Esophagus muscularis mucosa (tissue), 4 donors: ENCODE measurements at regions not wholly inside any gene's neighbourhood (a gene's known extent, or its start where the extent isn't known, plus 50 kb on each side); places are given as distances from the start of the nearest gene placed in this dataset.

Source experiments
- DNase-seq: peaks from one replicate; pipeline ENCODE4 v3.0.0-alpha.2; 2017; ENCODE audit errors: extremely low spot score
- H3K27ac ChIP-seq, 4 donors: fragments of 200-600 bp; sonication (generic); replicated peaks in 1 of 4; 1 replicate in 3 of 4; 2 replicates in 1 of 4; pipeline ENCODE4 v1.5.1; 2016 to 2019; ENCODE audit warnings: mild to moderate bottlenecking in 1 of 4
- H3K27me3 ChIP-seq, 4 donors: fragments of 200-600 bp; sonication (generic); one replicate each; pipeline versions ENCODE4 v1.5.1 to v1.6.0; 2016 to 2019
- H3K36me3 ChIP-seq, 4 donors: fragments of 200-600 bp; sonication (generic); one replicate each; pipeline ENCODE4 v1.5.1; 2016 to 2019
- H3K4me1 ChIP-seq, 4 donors: fragments of 200-600 bp; sonication (generic); one replicate each; pipeline ENCODE4 v1.5.1; 2016 to 2019
- H3K4me3 ChIP-seq, 4 donors: fragments of 200-600 bp; sonication (generic); 1 replicate in 2 of 4; 2 replicates in 2 of 4; pipeline ENCODE4 v1.5.1; 2016 to 2019; ENCODE audit warnings: mild to moderate bottlenecking in 4 of 4, moderate library complexity in 1 of 4
- H3K9me3 ChIP-seq, 4 donors: fragments of 200-600 bp; sonication (generic); 1 replicate in 3 of 4; 2 replicates in 1 of 4; pipeline ENCODE4 v1.5.1; 2016 to 2019
- EP300 ChIP-seq: sonication (generic); formaldehyde crosslinking; IDR thresholded peaks from one replicate; pipeline ENCODE4 v1.6.1; 2017; ENCODE audit warnings: antibody characterized with exemption
- POLR2A ChIP-seq: fragments of 450-650 bp; IDR thresholded peaks from one replicate; pipeline ENCODE4 v1.6.1; 2017; ENCODE audit warnings: antibody characterized with exemption, moderate library complexity, mild to moderate bottlenecking, low read depth
- POLR2AphosphoS5 ChIP-seq, 2 donors: sonication (generic); formaldehyde crosslinking; IDR thresholded peaks; one replicate each; pipeline ENCODE4 v1.6.1; 2017; ENCODE audit warnings: antibody characterized with exemption in 2 of 2
- WGBS: methylation state at CpG from one replicate; pipeline ENCODE4 v1.1.5; 2018; 5-methylcytosine and 5-hydroxymethylcytosine counted together
- intact Hi-C: fragments of 100-400 bp; cut with DNase I; formaldehyde crosslinking; loops from one replicate; pipeline ENCODE4 v1.15.1; 2023
- TF ChIP-seq, protein P1 (sequence below), 3 experiments: fragments of 200-600 bp in 2 of 3; fragments of 450-650 bp in 1 of 3; sonication (generic) in 2 of 3; IDR thresholded peaks; one replicate each; pipeline ENCODE4 v1.5.1; 2017 to 2019; ENCODE audit warnings: antibody characterized with exemption in 3 of 3, mild to moderate bottlenecking in 2 of 3, moderate library complexity in 1 of 3

DNA sequence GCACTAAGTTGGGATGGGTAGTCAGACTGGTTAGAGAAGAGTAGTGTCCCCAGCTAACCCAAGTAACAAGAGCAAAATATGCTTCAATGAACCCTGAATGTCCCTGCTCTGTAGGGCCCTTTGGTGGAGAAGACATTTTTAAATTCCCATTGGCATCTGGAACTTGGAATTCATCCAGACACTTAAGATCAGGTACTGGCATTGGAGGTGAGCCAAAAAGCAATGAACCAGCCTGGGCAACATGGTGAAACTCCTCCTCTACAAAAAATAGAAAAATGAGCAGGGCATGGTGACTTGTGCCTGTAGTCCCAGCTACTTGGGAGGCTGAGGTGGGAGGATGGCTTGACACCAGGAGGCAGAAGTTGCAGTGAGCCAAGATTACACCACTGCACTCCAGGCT lies 58.9 kb upstream of the ZNF618 start:
- no peak for TF ChIP-seq EP300
- TF ChIP-seq, protein P1, sequence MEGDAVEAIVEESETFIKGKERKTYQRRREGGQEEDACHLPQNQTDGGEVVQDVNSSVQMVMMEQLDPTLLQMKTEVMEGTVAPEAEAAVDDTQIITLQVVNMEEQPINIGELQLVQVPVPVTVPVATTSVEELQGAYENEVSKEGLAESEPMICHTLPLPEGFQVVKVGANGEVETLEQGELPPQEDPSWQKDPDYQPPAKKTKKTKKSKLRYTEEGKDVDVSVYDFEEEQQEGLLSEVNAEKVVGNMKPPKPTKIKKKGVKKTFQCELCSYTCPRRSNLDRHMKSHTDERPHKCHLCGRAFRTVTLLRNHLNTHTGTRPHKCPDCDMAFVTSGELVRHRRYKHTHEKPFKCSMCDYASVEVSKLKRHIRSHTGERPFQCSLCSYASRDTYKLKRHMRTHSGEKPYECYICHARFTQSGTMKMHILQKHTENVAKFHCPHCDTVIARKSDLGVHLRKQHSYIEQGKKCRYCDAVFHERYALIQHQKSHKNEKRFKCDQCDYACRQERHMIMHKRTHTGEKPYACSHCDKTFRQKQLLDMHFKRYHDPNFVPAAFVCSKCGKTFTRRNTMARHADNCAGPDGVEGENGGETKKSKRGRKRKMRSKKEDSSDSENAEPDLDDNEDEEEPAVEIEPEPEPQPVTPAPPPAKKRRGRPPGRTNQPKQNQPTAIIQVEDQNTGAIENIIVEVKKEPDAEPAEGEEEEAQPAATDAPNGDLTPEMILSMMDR (IDR thresholded peaks at IDR 0.05) = no peak
- no peak for TF ChIP-seq POLR2AphosphoS5 (IDR thresholded peaks at IDR 0.05)
- no peak for TF ChIP-seq POLR2A
- intact Hi-C loops = no loop called here

DNA sequence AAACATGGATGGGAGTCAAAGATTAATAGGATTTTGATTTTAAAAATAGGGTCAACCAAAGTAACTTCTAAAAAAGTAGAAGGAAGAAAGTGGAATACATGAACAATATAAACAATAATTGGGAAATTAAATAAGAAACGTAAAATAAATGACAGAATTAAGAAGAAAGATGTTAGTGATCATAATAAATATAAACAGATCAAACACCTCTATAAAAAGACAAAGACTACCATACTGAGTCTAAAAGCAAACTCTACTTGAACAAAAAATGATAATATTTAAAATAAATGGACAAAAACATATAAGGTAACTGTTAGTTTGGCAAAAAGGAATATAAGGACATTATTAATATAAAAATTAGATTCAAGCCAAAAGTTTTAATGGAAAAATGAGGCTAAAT lies 57.7 kb upstream of the ZNF618 start:
- 74% methylated on average over 1 of the region's 1 CpG for WGBS
- H3K27ac ChIP-seq = no peak overlapping the region
- H3K36me3 ChIP-seq = no peaks in the 10 kb centered on the region
- no peaks in the 10 kb centered on the region for H3K27me3 ChIP-seq
- intact Hi-C loops = no loop called here
- H3K4me3 ChIP-seq = no peak overlapping the region
- no peak for DNase-seq
- no peak for TF ChIP-seq POLR2AphosphoS5 (IDR thresholded peaks at IDR 0.05)
- TF ChIP-seq, protein P1 (IDR thresholded peaks at IDR 0.05) = no peak
- no peak for TF ChIP-seq EP300
- no peak for TF ChIP-seq POLR2A
- H3K4me1 ChIP-seq = no peaks in the 10 kb centered on the region
- H3K9me3 ChIP-seq = peaks cover 0 to 3% (median 1%) of the 10 kb centered on the region in 4 donors

More for the DNA sequence above, 58.9 kb upstream of the ZNF618 start:
- no peak for DNase-seq
- H3K36me3 ChIP-seq = no peaks in the 10 kb centered on the region
- peaks cover 0 to 5% (median 0%) of the 10 kb centered on the region in 4 donors for H3K27me3 ChIP-seq
- no peak overlapping the region for H3K4me3 ChIP-seq
- H3K9me3 ChIP-seq = peaks cover 0 to 3% (median 0%) of the 10 kb centered on the region in 4 donors
- H3K27ac ChIP-seq = no peak overlapping the region
- no peaks in the 10 kb centered on the region for H3K4me1 ChIP-seq

GRCh38 chr9:113822315-113822714 lies 53.8 kb upstream of the ZNF618 start:
- DNase-seq = no peak
- Histone ChIP-seq H3K27me3 (no peaks in the 10 kb centered on the region), H3K4me1 (no peaks in the 10 kb centered on the region), H3K9me3 (peaks cover 0 to 20% (median 6%) of the 10 kb centered on the region in 4 donors), H3K4me3 (no peak overlapping the region), H3K36me3 (no peaks in the 10 kb centered on the region), H3K27ac (no peak overlapping the region)
- intact Hi-C loops = no loop called here
- WGBS = 79% methylated on average over 2 of the region's 2 CpGs
- TF ChIP-seq, protein P1 (IDR thresholded peaks at IDR 0.05) = no peak
- TF ChIP-seq EP300 (no peak), POLR2AphosphoS5 (IDR thresholded peaks at IDR 0.05) (no peak), POLR2A (no peak)

GRCh38 chr9:113823421-113823820 lies 52.7 kb upstream of the ZNF618 start:
- Histone ChIP-seq H3K4me1 (no peaks in the 10 kb centered on the region), H3K9me3 (peaks cover 0 to 20% (median 4%) of the 10 kb centered on the region in 4 donors), H3K36me3 (no peaks in the 10 kb centered on the region), H3K4me3 (no peak overlapping the region), H3K27me3 (no peaks in the 10 kb centered on the region), H3K27ac (no peak overlapping the region)
- 100% methylated on average over 1 of the region's 1 CpG for WGBS
- DNase-seq = no peak
- intact Hi-C loops = no loop called here
- TF ChIP-seq POLR2AphosphoS5 (IDR thresholded peaks at IDR 0.05) = no peak
